ENCODE measurements at regions not wholly inside any gene's neighbourhood (a gene's known extent, or its start where the extent isn't known, plus 50 kb on each side); places are given as distances from the start of the nearest gene placed in this dataset.

DNA sequence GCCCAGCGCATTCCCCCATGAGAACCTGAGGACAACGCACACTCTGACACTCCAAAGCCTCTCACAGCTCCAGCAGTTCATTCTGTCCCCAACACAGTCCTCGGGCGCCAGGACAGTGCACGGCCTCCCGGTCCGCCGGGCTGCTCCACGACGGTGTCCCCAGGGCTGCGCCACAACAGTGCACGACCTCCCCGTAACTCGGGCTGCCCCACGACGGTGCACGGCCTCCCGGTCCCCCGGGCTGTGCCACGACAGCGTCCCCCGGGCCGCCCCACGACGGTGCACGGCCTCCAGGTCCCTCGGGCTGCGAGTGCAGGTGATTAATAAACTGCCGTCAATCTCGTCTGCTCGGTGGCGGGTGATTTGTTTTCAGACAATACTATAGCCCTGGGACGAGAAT, 585.1 kb upstream of the FRG1 start:
- TF ChIP-seq, protein P1, sequence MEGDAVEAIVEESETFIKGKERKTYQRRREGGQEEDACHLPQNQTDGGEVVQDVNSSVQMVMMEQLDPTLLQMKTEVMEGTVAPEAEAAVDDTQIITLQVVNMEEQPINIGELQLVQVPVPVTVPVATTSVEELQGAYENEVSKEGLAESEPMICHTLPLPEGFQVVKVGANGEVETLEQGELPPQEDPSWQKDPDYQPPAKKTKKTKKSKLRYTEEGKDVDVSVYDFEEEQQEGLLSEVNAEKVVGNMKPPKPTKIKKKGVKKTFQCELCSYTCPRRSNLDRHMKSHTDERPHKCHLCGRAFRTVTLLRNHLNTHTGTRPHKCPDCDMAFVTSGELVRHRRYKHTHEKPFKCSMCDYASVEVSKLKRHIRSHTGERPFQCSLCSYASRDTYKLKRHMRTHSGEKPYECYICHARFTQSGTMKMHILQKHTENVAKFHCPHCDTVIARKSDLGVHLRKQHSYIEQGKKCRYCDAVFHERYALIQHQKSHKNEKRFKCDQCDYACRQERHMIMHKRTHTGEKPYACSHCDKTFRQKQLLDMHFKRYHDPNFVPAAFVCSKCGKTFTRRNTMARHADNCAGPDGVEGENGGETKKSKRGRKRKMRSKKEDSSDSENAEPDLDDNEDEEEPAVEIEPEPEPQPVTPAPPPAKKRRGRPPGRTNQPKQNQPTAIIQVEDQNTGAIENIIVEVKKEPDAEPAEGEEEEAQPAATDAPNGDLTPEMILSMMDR (conservative IDR thresholded peaks at IDR 0.05; ENCODE audit: low read depth, low read length), result no peak
- no peak for TF ChIP-seq EZH2phosphoT487 (IDR thresholded peaks at IDR 0.05; ENCODE audit: borderline replicate concordance, low read length)
- TF ChIP-seq EZH2 (IDR thresholded peaks at IDR 0.05; ENCODE audit: low read length, unreplicated experiment), result no peak
- no peak for ATAC-seq
- Histone ChIP-seq H2AFZ (ENCODE audit: low read length) (no peak overlapping the region), H3K27me3 (ENCODE audit: low read length) (no peaks in the 10 kb centered on the region), H4K20me1 (ENCODE audit: low read length) (no peaks in the 10 kb centered on the region), H3K27ac (ENCODE audit: low read length) (no peak overlapping the region), H3K4me1 (ENCODE audit: insufficient read depth, low read length) (no peaks in the 10 kb centered on the region), H3K4me3 (ENCODE audit: low read length) (no peak overlapping the region), H3K9ac (ENCODE audit: low read length) (no peak overlapping the region), H3K36me3 (ENCODE audit: low read depth, low read length) (no peaks in the 10 kb centered on the region), H3K9me2 (replicated peaks; ENCODE audit: low read length) (no peaks in the 10 kb centered on the region), H3K4me2 (ENCODE audit: low read length) (no peak overlapping the region), H3F3A (ENCODE audit: low read length, unreplicated experiment) (no peaks in the 10 kb centered on the region), H3K79me2 (ENCODE audit: low read length) (no peaks in the 10 kb centered on the region), H3K9me3 (ENCODE audit: low read length) (no peaks in the 10 kb centered on the region)
- ChIA-PET POLR2A (ENCODE audit: unreplicated experiment) (no interaction called here), CTCF (no interaction called here)
- intact Hi-C loops (cut with micrococcal nuclease), result no loop called here
- DNase-seq, result no peak
- BruUV-seq (replicated peaks), result no TSS peak

DNA sequence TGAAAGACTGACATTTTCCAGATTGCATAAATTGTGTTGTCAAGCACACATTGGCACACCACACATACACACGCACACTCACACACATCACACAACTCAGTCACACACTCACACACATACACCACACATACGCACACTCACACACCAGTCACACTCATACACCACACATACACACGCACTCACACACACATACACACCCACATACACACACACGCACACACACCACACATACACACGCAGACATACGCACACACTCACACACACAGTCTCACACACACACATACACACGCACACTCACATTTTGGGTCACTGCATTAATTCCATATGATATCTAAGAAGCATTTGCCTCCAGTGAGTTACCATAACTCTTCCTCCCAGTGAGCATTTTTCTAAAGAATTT, 578.3 kb upstream of the FRG1 start:
- Histone ChIP-seq H3K4me1 (ENCODE audit: insufficient read depth, low read length) (no peaks in the 10 kb centered on the region), H3K4me3 (ENCODE audit: low read length) (no peak overlapping the region), H2AFZ (ENCODE audit: low read length) (no peak overlapping the region), H3K79me2 (ENCODE audit: low read length) (no peaks in the 10 kb centered on the region), H3K9me3 (ENCODE audit: low read length) (no peaks in the 10 kb centered on the region), H3K27me3 (ENCODE audit: low read length) (no peaks in the 10 kb centered on the region), H3K4me2 (ENCODE audit: low read length) (no peak overlapping the region), H3K9ac (ENCODE audit: low read length) (no peak overlapping the region), H3K9me2 (replicated peaks; ENCODE audit: low read length) (no peaks in the 10 kb centered on the region), H4K20me1 (ENCODE audit: low read length) (no peaks in the 10 kb centered on the region), H3K27ac (ENCODE audit: low read length) (no peak overlapping the region), H3F3A (ENCODE audit: low read length, unreplicated experiment) (no peaks in the 10 kb centered on the region), H3K36me3 (ENCODE audit: low read depth, low read length) (no peaks in the 10 kb centered on the region)
- ChIA-PET POLR2A (ENCODE audit: unreplicated experiment) (no interaction called here), CTCF (no interaction called here)
- TF ChIP-seq, protein P1 (conservative IDR thresholded peaks at IDR 0.05; ENCODE audit: low read depth, low read length), result no peak
- no peak for TF ChIP-seq EZH2phosphoT487 (IDR thresholded peaks at IDR 0.05; ENCODE audit: borderline replicate concordance, low read length)
- TF ChIP-seq EZH2 (IDR thresholded peaks at IDR 0.05; ENCODE audit: low read length, unreplicated experiment), result no peak
- no TSS peak for BruUV-seq (replicated peaks)
- no peak for DNase-seq
- intact Hi-C loops (cut with micrococcal nuclease), result no loop called here
- no peak for ATAC-seq

DNA sequence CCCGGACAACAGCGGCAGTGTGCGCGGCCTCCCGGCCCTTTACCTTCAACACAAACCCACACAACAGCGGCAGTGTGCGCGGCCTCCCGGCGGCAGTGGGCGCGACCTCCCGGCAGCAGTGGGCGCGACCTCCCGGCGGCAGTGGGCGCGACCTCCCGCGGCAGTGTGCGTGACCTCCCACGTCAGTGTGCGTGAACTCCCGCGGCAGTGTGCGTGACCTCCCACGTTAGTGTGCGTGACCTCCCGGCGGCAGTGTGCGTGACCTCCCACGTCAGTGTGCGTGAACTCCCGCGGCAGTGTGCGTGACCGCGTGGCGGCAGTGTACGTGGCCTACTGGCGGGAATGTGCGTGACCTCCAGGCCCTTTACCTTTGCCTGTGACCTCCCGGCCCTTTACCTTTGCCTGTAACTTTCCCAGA, 576.6 kb upstream of the FRG1 start:
- ATAC-seq (no peak), DNase-seq (no peak)
- H3K27ac ChIP-seq (ENCODE audit: low read length), result no peak overlapping the region
- no peaks in the 10 kb centered on the region for H3K27me3 ChIP-seq (ENCODE audit: low read length)
- BruUV-seq (replicated peaks), result no TSS peak
- no peaks in the 10 kb centered on the region for H3F3A ChIP-seq (ENCODE audit: low read length, unreplicated experiment)
- CTCF ChIA-PET, result no interaction called here
- no peak overlapping the region for H3K4me3 ChIP-seq (ENCODE audit: low read length)
- H3K36me3 ChIP-seq (ENCODE audit: low read depth, low read length), result no peaks in the 10 kb centered on the region
- no peak overlapping the region for H3K4me2 ChIP-seq (ENCODE audit: low read length)
- POLR2A ChIA-PET (ENCODE audit: unreplicated experiment), result no interaction called here
- TF ChIP-seq, protein P1 (conservative IDR thresholded peaks at IDR 0.05; ENCODE audit: low read depth, low read length), result no peak
- TF ChIP-seq EZH2phosphoT487 (IDR thresholded peaks at IDR 0.05; ENCODE audit: borderline replicate concordance, low read length) (no peak), EZH2 (IDR thresholded peaks at IDR 0.05; ENCODE audit: low read length, unreplicated experiment) (no peak)
- H3K9ac ChIP-seq (ENCODE audit: low read length), result no peak overlapping the region
- H3K9me3 ChIP-seq (ENCODE audit: low read length), result no peaks in the 10 kb centered on the region
- no peak overlapping the region for H2AFZ ChIP-seq (ENCODE audit: low read length)
- intact Hi-C loops (cut with micrococcal nuclease), result no loop called here
- no peaks in the 10 kb centered on the region for H3K9me2 ChIP-seq (replicated peaks; ENCODE audit: low read length)
- H3K79me2 ChIP-seq (ENCODE audit: low read length), result no peaks in the 10 kb centered on the region
- H4K20me1 ChIP-seq (ENCODE audit: low read length), result no peaks in the 10 kb centered on the region
- no peaks in the 10 kb centered on the region for H3K4me1 ChIP-seq (ENCODE audit: insufficient read depth, low read length)

All from PC-3 (cell line).